Stimulated activated CD4-positive, alpha-beta T cell treated with anti-CD3 and anti-CD28 coated beads, Interleukin-4, amount 100 ng/mL, for 48 hours (primary cell): ENCODE measurements at regions not wholly inside any gene's neighbourhood (a gene's known extent, or its start where the extent isn't known, plus 50 kb on each side); places are given as distances from the start of the nearest gene placed in this dataset.

Experiments
- DNase-seq, 2 donors: peaks; one replicate each; pipeline ENCODE4 v3.0.0-alpha.2; 2020; ENCODE audit warnings: low read depth in 2 of 2

DNA sequence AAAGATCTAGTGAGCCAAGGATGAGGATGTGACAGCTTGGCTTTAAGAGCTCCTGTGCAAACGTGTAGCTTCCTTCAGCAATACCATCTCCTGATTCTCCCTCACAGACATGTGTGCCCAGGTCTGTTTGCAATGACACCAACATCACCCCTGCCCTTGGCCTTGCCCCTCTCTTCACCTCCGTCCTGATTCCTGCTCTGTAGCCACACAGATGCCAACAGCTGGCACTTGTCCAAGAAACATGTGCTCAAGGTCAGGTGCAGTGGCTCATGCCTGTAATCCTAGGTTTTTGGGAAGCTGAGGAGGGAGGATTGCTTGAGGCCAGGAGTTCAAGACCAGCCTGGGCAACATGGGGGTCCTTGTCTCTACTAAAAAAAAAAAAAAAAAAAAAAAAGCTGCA is 103.8 kb upstream of the CRHR1 start:
- DNase-seq: no peak

DNA sequence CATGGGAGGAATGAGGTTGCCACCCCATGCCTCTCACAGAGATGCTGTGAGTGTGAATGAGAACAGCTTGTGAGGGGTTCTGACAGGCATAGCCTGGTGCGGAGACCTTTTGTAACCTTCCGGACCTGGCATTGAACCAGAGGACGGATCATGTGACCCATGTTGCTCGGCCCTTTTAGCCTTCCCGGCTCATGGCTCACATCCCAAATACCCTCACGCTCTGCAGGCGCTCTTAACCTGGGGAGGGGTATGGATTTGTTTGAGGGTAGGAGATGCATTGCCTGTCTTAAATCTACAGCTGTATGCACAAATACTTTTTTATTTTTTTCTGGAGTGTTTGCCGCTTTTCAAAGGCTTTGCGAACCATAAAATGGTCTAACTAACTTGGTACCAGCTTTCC is 102.4 kb upstream of the CRHR1 start:
- no peak for DNase-seq

DNA sequence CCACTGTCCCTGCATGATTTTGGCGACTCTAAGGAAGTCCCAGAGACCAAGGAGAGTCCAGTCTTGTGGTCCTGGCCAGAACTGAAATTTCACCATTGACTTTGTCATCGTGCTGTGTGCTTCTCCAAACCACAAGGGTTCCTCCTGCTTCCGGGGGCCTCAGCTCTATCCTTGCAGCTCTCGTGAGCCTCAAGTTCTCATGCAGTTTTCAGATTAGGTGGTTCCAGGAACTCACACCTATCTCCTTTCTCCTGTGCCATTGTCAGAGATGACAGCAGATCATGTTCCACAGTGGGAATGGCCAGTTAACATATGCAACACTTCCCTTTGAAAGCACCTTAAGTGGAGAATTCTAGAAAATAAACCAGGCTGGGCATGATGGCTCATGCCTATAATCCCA is 97.9 kb upstream of the CRHR1 start:
- no peak for DNase-seq

DNA sequence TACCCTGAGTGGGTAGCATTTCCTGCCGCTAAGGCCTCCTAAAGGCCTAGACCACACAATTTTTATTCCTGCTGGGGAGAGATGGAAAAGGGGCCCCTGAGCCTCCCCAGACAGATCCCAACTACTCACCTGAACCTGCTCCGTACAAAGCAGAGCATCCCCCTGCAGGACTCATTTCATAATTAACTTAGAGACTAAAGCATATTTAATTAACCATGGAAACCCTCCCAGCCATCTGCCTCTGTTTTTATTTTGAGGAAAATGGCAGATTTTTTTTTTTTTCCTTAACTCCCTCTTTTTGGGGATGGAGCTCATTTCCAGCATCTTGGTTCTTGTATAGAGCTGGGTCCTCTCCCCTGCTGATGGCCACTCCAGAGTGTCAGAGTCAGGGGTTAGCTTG is 96.5 kb upstream of the CRHR1 start:
- DNase-seq: no peak

DNA sequence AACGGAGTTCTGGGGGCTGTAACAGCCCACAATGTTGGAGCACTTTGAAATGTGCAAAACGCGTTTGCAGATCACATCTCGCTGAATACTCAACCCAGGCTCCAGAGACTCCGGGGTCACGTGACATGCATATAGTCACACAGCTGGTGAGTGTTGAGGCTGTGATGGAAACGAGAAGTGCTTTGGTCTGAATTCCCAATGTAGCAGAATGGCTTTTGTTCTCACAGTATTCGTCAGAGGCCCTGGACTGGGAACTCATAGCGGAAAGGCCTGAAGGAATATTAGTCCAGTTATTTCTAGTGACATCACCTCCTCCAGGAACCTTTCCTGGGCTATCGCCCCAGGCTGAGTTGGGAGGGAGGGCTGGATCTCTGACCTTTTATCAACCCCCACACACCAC is 95.8 kb upstream of the CRHR1 start:
- no peak for DNase-seq

DNA sequence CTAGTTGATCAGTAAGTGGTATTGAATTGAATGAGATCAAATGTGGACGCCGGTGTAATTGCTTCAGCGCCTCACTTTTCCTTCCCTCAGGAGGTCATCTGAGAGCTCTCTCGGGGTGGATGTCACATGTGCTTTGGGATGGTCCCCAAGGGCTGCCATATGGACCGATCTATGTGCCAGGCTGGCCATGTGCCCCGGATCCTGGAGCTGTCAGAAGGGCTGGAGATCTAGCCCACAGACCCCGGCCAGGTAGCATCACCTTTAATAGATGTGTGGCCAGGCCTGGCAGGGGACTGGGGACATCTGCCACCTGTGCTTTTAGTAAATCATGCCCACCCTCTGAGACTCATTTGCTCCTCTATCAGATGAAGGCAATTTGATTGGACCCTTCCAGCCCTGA is 95.3 kb upstream of the CRHR1 start:
- no peak for DNase-seq

DNA sequence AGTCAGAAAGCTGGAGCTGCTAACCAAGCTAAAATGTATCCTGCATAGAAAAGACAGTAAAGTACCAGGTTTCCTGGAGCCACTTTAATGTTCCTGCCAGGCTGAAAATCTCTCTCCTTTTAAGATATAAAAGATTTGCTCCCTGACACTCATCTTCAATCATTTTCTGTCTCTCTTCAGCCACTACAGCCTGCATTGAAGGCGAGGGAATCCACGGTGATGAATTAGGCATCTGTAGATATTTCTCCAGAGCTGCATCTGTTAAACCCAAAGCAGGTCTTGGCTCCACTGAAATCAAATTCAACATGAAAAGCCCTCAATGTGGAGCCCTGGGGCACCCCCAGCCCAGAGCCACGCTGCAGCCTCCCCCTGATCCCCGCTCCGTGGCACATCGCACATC is 94.7 kb upstream of the CRHR1 start:
- DNase-seq: no peak

DNA sequence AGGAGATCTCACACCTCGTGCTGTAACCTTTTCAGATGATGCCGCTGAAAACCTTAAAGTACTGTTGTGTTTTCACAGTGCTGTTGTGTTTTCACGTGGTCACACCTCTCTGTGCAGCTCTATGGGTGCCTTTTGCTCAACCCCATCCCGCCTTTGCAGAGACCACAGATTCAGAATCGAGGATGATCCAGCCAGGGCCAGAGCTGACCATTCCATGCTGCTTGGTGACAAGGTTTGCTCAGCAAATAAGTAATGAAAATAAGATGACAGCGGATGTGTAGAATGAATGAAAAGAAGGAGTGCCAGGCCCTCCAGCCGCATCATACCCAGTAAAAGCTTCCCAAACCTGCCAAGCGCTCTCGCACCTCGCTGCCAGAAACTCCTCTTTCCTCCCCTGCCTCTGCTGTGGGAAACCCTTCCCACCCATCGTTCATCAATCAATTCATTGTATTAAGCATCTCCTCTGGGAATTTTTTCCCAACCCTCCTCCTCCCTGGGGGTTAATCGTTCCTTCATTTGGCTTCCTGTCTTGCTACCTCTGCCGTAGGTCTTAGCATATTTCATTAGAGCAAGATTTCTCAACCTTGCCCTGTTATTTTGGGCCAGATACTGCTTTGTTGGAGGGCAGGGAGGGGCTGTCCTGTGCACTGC is 93.4 kb upstream of the CRHR1 start:
- no peak for DNase-seq

DNA sequence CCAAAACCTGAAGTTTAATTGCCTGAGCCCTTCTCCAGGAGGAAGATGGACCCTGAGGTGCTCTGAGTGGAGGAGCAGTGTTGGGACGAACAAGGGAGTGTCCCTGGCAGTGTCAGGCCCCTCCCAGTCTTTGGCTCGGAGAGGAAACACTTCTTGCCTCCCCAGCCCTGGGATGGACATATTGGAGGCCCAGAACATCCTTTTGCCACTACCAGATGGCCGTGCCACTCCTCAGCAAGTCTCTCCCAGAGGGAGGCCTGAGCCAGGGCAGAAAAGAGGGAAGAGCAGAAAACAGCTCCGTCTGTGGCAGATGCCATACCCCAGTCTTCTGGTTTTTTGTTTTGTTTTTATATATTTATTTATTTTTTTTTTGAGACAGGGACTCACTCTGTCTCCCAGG is 91.5 kb upstream of the CRHR1 start:
- DNase-seq: no peak

DNA sequence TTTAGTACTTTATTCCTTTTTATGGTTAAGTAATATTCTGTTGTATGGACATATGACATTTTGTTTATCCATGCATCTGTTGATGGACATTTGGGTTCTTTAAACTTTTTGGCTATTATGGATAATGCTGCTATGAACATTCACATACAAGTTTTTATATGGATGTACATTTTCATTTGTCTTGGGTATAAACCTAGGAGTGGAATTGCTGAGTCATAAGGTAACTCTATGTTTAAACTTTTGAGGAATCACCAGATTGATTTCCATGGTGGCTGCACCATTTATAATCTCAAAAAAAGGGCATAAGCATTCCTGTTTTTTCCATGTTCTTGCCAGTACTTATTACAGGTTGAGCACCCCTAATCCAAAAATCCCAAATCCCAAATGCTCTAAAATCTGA is 90.3 kb upstream of the CRHR1 start:
- no peak for DNase-seq

DNA sequence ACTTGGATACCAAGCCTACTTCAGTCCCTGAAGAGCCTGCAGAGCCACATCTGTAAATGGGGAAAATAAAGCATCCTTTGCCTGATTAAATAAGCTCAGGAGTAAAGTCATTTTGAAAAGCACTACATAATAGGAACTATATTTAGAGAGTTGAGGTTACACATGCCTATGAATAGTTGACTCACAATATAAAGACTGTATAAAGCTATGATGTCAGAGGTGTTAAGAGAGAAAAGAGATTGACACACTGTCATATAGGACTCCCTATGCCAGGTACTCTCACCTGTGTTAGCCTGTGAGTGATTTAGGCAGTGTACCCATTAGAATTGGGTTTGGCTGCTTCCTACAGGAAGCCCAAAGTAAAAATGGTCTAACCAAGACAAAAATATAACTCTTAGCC is 87.7 kb upstream of the CRHR1 start:
- DNase-seq: no peak

DNA sequence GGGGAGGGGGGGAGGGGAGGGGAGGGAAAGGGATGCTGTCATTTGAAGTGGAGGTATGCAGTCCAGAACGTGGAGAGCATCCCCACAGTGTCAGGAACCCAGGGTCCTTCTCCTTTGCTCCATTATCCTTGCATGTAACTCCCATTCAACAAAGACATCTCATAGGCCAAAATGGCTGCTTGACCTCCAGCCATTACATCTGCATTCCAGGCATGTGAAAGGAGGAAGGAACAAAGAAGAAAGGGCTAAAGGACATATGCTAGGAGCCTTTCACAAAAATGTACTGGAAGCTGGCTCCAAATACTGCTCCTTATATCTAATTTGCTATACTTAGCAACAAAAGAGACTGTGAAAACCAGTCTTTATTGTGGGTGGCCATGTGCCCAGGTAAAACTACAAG is 87.0 kb upstream of the CRHR1 start:
- no peak for DNase-seq

DNA sequence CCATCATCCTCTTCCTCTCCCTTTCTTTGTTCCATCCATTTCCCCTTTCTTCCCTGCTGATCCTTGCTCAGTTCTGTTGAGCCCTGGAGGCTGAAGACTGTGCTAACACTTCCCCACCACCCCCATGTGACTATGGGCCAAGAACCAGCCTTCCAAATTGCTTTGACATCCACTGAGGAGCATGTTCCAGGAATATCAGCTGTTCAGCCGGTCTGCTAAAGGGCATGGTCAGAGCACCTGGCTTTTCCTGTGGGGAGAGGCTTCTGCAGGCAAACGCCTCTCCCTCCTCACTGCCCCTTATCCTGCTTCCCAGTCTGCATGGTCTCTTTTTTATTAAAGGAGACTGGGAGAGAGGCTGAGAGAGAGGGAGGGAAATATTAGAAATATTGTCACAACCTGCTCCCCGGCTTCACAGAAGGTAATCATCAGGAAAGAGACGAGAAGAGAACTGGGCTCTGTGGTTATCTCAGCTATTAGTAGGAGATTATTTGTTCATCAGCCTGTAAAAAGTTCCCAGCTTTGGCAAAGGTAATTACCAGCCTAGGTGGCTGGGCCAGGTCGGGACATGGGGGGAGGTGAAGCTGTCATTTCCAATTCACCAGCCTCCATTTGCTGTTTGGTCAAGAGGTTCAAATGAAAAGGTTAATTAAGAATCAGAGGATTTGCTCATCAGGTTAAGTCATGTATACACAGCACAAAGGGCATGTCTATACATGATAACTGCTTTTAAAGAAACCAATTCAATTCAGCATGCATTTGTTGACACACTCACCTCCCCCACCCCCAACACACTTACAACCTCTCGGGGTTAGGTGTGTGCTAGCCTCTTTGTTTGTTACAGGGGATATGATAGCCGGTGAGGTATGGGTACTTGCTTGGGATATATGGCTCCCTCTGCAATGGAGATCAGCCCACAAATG is 83.7 kb upstream of the CRHR1 start:
- no peak for DNase-seq

DNA sequence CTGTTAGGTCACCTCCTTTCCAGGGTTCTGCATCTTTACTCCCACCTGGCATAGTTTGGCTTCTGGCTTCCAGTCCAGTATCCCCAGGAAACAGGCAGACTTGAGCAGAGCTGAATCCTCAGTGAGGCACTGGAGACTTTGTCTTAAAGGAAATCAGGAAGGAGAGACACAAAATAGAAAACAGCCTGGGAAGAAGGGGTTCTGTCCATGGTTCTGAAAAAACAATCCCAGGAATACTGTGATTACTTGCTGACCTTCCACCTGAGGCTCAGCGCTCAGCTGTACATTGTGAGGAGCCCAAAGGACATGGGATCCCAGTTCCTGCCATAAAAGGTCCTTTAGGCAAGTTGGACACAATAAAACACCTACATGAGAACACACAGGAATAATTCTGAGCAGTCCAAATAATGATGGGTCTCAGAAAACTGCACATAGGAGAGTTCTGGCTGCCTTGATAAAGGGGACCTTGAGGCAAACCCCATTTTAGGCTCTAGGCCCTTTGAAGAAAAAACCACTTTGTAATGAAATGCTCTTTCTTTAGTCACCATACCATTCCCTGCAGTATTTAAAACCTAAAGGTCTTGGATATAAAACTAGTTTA is 81.4 kb upstream of the CRHR1 start:
- DNase-seq: no peak

DNA sequence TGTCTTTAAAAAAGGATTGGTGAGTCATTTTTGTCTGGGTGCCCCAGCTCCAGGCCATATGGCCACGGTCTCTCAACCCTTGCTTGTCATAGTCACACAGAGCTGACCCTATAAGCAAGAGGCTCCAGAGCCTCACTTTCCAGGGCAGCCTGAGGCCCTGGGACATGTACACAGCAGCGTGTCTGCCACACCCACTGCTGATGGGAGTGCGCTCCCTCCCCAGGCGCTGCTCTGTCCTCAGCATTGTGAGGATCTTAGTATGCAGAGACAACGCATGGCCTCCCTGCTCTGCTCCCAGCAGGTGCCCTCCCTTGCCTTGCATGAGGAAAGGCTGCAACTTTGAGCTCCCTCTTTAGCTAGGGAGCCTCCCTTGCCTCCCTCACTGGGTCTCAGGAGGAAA is 80.8 kb upstream of the CRHR1 start:
- DNase-seq: no peak

DNA sequence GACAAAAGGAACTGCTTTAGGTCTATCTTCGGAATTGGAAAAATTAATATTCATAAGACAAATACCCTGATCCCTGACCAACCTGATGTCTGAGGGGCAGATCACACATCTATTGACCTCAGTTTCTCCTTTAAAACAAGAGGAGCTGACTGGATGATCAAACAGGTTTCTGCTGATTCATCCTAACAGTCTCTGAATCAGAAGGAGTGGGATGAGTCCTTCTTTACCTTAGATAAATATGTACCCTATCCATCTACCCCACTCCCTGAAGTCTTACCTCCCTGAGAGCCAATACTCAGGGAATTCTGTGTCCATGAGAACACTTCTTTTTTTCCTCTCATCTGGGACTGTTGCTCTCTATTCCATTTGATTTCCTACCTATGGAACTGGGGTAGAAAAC is 80.3 kb upstream of the CRHR1 start:
- no peak for DNase-seq

DNA sequence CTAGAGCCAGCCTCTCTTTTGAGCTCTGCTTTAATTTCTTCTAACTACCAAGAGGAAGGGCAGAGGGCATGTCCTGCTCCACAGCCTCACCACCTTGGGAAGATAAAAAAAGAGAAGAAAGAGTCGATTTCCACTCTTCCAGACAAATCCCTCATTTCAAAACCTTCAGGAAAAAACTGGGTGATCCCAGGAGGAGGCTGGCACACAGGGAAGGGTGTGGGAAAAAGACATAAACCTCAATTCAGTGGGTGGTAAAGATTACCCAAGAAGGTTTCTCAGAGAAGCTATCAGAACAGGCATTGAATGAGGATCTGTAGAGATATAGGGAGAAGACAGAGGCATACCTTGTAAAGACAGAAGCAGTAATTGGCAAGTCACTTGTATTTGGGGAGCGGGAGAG is 79.9 kb upstream of the CRHR1 start:
- DNase-seq: no peak

DNA sequence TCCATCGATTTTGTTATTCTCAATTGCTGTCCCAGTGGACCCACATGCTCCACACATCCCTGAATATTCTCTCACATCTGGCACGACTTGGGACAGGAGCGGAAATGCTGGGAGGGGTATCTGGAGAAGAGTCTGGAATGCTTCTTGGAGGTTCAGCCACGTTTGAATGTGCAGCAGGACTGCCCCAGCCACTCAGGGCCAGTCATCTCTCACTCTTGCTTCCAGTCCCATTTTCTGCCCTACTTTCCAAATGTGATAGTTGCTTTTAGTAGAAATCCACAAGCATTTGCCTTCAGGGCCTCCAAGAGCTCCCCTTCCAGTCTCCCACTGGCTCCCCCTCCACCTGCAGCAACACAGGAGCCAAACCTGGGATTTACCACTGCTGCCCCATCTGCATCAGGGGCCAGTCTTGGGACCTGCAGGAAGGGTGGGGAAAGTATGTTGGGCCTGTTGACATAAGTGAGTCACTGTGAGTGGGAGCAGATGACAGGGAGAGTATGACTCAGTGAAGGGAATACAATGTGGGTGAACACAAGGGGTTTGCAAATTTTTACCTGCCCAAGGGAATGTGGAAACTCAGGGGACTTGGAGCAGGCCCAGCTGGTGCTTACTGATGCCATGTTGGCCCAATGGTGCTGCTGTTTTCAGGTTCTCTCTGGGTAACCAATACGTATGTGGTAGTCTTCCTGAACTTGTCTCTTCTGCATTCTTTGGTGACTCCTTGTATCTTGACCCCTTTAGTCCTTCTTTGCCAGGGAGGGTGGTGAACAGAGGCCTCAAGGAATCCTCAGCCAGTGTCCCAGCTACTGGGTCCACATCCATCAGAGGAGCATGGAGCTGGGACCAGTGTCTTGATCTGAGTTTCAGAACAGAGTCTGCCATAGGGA is 78.8 kb upstream of the CRHR1 start:
- peak in 1 of 2 donors; percentile 3 for DNase-seq

DNA sequence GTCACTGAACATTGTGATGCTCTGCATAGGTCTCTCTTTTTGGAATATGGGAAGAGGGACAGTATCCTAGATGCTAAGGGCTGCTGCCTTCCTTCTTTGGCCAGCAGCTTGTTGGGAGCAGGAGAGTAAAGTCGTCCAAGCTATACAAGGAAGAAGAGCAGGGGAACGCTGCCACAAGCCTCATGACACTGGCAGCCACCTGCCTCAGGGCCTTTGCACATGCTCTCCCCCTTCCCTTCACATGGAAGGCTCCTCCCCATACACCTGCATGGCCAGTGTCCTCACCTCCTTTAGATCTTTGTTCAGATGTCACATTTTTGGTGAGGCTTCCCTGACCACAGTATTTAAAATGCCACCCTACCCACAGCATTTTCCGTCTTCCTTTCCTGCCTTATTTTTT is 78.1 kb upstream of the CRHR1 start:
- DNase-seq: no peak

DNA sequence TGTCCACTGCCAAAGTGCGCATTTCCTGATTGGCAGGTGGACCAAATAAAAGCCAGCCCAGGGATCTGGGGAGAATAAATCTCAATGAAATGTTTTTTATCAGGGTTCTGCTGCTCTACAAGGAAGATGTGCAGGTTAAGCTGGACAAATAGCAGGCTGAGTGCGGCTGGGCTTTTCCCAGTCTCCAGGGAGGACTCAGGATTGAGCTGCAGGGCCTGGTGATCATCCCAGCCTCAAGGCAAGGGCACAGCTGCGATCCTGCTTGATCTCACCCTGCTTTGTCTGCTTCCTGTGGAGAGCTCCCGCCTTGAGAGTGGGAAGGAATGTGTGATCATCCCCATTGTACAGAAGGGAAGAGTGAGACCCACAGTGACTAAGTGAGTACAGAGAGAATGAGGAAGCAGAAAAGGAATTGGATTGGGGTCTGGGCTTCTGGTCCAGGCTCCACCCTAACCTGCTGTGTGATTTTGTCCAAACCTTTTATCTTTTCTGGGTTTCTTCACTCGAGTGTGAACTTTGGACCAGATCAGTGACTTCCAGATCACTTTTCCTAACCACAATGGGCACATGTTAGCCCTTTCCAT is 75.3 kb upstream of the CRHR1 start:
- no peak for DNase-seq

DNA sequence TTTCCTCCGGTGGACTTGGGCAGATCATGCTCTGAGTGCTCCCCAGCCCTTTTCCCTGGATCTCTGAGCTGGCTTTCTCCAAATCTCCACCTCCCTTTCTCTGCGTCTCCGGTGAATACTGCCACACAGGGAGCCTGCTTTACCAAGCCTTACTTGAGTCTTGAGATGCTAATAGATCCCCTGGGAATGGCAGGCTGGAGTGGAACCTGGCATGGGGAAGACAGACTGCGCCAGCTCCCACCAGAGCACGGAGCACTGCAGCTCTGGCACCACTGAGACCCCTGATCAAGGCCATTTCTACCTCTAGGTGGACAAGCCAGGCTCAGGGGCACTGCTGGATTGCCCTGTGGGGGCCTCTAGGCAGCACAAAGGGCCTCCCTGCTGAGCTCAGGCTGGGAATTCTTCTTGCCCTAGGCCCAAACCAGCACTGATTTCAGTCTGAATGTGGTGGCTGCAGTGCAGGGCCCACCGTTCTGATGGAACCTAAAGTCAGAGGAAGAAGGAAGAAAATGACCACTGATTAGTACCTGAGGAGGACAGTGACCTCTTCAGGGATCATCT is 74.3 kb upstream of the CRHR1 start:
- DNase-seq: no peak
